ENCODE measurements at regions not wholly inside any gene's neighbourhood (a gene's known extent, or its start where the extent isn't known, plus 50 kb on each side); places are given as distances from the start of the nearest gene placed in this dataset.
"Not testable (repeated sequence)": the region's sequence is repeated elsewhere in the genome, so short reads cannot be mapped to it uniquely, and the experiment has no call there.

DNA sequence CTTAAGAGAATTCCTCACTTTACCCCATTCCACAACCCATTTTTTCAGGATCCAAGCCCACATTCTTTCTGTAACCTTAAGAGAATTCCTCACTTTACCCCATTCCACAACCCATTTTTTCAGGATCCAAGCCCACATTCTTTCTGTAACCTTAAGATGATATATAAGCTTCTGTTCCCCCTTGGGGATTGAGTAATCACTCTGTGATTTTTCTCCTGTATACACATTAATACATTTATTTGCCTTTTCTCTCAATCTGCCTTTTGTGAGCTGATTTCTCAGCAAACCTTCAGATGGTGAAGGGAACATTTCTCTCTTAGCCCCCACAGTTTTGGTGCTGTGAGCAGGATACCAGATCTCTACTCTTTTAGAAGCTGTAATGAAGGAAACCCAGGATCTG, 494.1 kb downstream of the TMEM135 start:
- DNase-seq = not testable (repeated sequence)

DNA sequence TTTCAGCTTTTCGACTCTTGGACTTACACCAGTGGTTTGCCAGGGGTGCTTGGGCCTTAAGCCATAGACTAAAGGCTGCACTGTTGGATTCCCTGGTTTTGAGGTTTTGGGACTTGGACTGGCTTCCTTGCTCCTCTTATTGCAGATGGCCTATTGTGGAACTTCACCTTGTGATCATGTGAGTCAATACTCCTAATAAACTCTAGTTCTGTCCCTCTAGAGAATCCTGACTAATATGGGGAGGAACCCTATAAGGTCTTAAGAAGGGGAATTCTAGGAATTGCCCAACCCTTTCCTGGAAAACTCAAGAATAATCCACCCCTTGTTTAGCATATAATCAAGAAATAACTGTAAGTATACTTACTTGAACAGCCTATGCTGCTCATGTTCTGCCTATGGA, 491.8 kb downstream of the TMEM135 start:
- no peak for DNase-seq

DNA sequence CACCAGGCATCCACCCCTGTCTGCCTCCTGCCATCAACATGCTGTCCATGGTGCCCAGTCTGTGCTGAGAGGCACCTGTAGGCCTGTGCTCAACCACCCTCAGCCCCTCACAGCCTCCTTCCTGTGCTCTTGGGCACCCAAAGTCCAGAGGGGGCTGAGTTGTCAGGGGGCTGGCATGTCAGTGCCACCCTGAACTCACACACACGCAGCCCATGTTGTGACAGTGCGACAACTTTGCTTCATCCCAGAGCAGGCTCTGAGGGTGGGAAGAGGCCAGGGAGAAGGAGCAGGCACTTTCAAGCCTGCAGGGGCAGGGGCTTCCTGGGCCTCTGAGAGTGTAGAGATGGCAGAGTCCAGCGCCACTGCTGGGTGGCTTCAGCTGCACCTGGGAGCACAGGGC, 491.0 kb downstream of the TMEM135 start:
- no peak for DNase-seq

DNA sequence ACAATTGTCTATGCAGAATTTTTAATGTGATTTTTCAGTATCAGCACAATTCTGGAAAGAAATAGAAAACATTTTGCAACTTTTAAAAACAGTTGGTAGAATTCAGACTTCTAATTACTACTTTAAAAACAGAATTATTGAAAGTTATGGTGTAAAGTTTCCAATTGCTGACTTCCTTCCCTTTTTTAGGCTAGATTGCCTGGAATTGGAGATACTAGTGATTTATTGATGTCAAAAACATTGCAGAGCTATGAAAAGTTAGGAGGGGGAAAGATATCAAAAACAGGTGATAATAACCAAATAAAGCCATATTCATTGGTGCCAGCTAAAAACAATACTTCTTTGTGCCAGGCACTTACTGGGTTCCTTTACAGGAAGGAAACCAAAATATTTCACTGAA, 485.5 kb downstream of the TMEM135 start:
- no peak for DNase-seq

DNA sequence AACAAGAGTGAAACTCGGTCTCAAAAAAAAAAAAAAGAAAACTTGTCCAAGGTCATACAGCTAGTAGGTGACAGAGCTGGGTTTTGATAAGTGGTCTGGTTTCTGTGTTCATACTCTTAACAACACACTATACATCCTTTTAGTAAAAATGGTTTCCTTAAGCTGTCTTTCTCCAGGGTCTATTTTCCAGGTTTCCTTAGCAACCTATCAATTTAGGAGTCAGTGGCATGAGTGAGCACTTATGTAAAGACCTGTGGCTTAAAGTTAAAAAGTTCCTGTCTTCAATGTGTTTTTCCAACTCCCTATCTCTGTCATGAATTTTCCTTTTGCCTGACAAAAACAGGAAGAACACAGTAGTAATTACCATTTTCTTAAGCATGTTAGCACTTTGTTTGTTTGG, 480.5 kb downstream of the TMEM135 start:
- no peak for DNase-seq

DNA sequence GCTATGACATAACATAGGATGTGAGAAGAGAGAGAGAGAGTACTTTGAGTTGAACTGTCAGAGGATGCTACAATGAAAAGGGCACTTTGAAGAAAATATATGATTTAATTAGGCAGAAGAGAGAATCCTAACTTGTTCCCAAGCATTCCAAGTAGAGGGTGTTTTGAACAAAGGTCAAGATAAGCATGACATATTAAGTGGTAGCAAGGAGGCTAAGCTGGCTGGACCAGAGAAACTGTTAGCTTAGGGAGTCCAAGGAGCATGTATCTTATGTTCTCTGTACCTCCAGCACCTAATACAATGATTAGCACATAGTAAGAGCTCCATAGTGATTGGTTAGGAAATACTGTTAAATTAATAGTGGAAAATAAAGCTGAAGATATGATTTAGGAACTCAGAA, 479.6 kb downstream of the TMEM135 start:
- DNase-seq = no peak

DNA sequence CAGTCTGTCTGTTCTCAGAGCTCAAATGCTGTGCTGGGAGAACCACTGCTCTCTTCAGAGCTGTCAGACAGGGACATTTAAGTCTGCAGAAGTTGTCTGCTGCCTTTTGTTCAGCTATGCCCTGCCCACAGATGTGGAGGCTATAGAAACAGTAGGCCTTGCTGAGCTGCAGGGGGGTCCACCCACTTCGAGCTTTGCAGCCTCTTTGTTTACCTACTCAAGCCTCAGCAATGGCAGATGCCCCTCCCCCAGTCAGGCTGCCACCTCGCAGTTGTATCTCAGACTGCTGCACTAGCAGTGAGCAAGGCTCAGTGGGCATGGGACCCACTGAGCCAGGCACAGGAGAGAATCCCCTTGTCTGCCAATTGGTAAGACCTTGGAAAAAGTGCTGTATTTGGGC, 470.0 kb downstream of the TMEM135 start:
- not testable (repeated sequence) for DNase-seq

DNA sequence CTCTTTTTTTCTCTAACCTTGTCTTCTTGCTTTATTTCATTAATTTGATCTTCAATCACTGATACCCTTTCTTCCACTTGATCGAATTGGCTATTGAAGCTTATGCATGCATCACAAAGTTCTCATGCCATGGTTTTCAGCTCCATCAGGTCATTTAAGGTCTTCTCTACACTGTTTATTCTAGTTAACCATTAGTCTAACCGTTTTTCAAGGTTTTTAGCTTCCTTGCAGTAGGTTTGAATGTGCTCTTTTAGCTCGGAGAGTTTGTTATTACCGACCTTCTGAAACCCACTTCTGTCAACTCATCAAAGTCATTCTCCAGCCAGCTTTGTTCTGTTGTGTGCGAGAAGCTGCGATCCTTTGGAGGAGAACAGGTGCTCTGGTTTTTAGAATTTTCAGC, 469.2 kb downstream of the TMEM135 start:
- not testable (repeated sequence) for DNase-seq

DNA sequence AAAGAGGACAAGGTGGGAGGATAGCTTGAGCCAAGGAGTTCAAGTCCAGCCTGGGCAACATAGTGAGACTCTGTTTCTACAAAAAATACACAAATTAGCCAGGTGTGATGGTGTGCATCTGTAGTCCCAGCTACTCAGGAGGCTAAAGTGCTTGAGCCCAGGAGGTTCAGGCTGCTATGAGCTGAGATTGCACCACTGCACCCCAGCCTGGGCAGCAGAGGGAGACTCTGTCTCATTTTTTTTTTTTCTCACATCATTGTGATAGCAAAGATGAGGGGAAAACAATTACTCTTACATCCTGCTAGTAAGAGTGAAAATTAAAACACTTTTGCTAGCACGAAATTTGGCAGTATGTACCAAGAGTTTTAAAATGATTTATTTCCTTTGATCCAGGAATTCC, 463.7 kb downstream of the TMEM135 start:
- no peak for DNase-seq

DNA sequence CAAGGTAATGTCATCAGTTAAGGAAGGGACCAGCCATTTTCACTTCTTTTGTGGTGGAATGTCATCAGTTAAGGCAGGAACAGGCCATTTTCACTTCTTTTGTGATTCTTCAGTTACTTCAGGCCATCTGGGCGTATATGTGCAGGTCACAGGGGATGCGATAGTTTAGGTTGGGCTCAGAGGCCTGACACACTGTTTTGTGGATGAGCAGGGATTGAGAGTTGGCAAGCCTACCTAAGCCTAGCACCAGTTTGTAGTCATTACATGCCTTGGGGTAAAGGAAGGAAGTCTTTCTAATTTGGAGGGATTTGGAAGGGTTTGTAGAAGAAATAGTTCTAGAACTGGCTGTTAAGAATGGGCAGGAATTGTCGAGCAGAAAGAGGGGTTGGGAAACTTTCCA, 457.2 kb downstream of the TMEM135 start:
- DNase-seq = not testable (repeated sequence)

DNA sequence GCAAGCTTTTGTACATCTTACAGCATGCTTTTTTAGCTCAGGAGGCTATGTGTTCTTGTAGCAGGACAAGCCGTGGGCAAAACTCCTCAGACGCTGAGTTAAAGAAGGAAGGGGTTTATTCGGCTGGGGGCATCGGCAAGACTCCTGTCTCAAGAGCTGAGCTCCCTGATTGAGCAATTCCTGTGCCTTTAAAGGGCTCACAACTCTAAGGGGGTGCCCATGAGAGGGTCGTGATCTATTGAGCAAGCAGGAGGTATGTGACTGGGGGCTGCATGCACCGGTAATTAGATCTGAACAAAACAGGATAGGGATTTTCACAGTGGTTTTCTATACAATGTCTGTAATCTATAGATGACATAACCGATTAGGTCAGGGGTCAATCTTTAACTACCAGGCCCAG, 456.3 kb downstream of the TMEM135 start:
- DNase-seq = not testable (repeated sequence)

DNA sequence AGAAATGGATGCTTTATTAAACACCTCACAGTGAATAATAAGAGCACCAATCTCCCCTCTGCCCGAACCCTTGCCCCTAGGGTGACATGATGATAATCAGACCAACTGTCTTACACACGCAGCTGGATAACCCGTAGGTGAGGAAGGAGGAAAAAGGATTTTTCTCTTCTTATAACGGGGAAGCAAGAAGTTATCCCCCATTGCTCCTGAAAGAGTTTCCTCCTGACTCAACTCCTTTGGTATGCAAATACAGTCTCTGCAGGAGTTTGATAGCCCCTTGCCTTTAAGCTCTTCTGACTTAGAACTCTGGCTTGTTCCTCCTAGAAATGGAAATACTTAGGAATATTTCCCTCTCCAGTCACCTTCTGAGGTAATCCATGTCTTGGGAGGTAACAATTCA, 455.8 kb downstream of the TMEM135 start:
- no peak for DNase-seq

DNA sequence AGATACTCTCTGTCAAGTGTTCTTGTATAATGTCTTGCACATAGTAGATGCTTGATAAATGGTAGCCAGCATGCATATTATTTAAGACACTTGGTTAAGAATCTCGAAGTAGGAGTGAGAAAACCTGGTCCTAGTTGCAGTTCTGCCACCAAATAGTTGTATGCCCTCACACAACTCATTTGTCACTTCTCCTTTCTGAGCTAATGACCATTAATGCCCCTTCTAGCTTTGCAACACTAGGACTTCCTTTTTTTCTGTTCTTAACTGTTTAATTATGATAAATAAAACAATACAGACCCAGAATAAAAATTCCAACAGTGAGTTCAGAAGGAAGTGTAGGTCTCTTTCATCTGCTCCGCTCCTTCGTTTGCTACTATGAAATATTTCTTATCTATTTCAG, 453.6 kb downstream of the TMEM135 start:
- DNase-seq = no peak

DNA sequence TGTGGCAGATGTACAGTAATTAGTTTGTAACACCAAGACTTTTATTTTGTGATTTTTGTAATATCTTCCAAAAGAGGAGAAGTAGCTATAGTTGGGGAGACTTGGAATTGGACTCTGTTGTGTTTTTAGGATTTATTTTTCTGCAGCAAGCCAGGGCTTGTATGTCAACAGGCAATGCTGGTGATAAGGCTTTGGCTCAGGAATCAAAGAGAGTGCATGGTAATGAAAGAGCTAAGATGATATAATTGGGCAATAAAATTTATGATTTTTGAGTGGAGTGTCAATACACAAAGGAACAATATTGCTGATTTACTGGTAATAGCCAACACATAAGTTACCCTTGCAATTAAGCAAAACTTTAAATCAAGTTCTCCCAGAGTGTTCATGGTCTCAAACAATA, 452.9 kb downstream of the TMEM135 start:
- DNase-seq = no peak

DNA sequence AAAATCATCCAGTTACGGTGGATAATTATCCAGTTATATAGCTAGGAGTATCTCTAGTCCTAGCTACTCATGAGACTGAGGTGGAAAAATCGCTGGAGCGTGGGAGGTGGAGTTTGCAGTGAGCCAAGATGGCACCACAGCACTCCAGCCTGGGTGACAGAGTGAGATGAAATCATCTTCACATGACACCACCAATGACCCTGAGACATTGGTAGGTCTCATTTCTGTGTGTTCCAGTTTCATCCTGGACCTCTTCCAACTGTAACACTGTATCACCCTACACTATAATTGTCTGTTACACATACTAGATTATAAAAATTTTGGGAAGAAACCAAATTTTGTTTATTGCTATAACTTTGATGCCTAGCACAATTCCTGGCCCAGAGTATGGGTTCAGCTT, 446.8 kb downstream of the TMEM135 start:
- DNase-seq = no peak

DNA sequence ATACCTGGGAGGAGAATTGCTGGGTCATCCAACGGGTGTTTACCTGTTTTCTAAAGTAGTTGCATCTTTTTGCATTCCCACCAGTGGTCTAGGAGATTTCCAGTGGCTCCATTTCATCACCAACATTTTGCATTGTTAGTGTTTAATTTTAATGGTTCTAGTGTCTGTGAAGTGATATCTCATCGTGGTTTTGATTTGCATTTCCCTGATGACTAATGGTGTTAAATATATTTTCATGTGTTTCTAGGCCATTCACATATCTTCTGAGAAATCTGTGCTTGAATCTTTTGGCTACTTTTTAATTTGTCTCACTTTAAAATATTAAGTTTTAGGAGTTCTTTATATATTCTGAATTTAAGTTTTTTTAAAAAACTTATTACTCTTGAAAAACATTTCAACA, 439.6 kb downstream of the TMEM135 start:
- DNase-seq = no peak

DNA sequence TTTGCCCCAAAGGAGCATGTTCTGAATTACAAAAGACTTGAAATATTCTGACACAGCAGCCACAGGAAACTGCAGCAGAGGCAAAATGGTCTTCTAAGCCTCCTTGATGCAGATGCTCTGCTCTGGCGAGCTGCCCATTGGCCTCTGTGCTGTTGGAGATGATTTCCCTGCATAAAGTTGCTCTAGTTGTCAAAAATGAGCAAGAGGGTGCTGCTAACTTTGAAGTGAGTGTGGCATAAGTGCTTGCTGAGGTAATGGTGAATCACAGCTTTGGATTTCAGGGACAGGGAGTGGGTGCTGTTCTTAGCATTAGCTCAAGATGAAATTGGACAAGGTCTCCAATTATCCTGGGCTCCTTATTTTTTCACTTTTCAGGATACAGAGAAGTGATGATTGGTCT, 435.4 kb downstream of the TMEM135 start:
- no peak for DNase-seq

DNA sequence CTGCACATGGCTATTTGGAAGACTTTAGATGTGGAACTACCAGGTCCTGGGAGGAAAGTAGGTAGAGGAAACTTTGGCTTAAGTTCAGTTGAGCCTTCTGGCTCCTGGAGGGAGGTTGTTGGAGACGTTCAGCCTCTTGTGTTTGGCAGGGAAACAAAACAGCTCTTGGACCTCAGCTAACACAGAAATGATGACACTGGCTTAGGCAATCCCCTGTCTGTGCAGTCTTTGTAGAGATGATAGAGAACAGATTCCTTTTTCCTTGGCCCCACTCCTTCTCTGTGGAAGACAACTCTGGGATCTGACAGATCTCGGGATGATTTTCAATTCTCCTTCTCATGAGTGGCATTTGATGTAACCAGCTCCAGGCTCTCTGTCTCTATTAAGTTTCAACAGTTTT, 428.5 kb downstream of the TMEM135 start:
- no peak for DNase-seq

DNA sequence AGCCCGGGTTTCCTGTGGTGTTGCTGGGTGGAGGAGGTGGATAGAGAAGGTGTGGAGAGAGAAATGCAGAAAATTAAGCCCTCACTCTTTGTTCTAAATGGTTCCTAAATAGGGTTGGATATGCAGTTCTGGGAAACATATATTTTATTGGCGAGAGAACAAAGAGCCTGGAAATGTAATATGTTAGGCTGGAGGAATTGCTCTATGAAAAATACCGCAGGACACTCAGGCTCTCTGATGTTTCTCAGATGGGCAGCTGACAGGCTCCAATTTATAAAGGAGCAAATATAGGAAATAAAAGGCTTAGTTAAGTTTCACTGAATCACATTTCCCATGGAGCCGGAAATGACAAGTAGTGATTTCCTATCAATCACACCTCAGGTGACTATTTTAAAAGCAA, 428.0 kb downstream of the TMEM135 start:
- DNase-seq = no peak

DNA sequence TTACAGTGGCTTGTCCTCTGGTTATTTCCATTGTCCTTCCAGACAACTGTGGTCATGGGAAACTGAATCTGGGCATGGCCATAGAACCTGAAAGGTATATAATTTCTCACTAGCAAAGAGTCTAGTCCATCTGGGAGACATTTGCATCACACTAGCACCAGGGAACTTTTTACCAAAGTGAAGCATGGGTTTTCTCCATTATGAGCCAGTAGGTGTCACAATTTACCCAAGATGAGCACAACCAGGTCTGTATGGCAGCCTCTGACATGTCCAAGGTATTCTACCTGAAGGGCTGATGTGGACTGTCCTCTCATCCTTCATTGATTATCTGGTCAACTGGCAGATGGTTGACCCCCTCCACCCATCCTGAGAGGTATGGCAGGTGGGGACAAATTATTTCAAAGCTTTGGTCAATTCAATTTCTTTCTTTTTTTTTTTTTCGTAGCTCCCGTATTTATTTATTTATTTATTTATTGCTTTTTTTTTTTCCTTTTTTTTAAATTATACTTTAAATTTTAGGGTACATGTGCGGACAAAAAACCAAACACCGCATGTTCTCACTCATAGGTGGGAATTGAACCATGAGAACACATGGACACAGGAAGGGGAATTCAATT, 425.9 kb downstream of the TMEM135 start:
- no peak for DNase-seq

DNA sequence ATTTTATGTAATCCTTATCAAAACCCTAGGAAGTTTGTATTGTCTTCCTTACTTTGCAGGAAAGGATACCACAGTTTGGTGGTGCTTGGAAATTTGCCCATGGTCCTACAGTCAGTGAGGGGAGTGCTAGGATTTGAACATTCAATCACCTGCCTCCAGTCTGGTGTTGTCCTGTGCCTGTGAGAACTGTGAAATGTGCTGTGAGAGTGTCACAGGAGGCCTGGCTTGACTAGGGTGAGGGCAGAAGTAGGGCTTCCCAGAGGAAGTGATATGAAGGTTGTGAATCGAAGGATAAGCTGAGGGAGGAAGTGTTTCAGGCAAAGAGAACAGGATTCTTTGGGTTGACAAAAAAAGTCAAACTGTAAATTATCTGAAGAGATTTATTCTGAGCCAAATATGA, 424.4 kb downstream of the TMEM135 start:
- no peak for DNase-seq

DNA sequence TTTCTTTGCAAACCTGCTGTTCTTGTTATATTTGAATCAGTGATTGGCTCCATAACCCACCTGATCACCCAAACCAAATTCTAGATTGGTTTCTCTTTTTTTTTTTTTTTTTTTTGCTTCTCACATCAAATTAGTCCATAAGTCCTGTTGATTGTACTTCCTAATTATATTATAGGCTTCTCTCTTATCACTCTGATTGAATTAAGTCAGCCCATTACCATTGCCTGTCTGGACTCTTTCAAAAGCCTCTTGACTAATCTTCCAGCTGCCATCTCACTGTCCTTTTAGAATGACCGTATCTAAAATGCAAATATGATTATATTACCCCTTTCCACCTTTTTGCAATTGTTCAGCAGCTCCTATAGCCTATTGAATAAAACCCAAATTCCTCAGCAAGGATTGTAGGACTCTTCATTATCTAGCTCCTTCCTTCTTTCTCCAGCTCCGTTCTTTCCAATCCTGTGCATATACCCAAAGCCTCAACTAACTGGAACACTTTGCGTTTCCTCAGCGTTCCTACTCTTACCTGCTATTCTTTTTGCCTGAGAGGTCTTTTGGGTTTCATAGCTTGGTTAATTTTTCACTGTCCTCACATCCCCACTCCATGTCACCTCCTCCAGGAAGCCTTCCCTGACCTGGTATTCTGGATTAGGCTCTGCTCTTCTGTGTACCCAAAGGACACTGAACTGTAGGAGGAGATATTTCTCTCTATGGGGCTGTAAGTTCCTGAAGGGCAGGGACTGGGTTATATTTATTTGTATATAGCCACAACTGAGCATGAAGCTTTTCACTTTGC, 423.3 kb downstream of the TMEM135 start:
- no peak for DNase-seq

DNA sequence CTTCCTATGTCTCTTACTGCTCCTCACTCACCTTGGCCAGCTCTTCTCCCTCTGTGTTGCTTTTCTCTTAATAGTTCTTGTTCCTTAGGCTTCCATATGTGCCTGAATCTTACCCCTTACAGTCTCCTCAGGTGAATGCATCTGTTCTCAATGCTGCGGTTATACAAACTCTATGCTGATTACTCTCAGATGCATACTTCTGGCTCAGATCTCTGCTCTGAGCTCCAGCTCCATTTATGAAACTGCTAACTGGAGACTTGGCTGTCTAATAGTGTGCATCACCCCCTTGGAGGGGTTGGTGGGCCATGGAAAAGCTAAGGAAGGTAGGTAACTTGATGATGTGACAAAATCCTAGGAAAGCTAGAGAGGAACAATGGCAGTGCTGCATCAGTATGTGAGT, 422.5 kb downstream of the TMEM135 start:
- no peak for DNase-seq

DNA sequence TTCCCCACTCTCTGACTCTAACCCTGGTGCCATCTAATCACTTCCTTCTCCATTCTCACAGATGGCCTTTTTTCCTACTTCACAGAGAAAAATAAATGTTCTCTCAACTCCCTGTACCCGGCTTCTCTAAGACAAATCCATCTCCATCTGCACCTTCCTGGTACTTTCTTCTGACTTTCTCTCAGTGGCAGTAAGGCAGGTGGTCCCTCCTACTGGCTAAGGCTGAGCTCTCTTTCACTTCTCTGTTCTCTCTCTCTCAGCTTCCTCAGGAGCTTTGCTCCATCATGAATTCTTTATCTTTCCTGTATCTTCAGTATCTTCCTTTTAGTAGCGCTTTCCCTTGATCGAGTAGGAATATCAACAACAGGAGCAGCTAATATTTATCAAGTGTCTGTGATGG, 421.6 kb downstream of the TMEM135 start:
- DNase-seq = no peak

DNA sequence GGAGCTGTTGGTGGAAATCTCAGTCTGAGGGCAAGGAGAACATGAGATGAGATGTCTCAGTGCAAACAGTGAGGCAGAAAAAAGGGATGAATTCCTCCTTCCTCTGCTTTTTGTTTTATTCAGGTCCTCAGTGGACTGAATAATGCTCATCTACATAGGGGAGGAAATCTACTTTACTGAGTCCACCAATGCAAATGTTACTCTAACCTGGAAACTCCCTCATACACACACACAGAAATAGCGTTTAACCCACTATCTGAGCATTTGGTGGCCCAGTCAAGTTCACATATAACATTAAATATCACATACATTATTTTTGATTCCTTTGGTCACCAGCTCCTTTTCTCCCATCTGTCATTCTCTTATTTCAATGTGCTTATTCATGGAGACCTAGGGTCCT, 418.8 kb downstream of the TMEM135 start:
- DNase-seq = no peak

Data from activated T-cell treated with anti-CD3 and anti-CD28 coated beads, Interleukin-2, amount 50 U/mL, for 1 hour (primary cell).